ENCODE measurements at regions not wholly inside any gene's neighbourhood (a gene's known extent, or its start where the extent isn't known, plus 50 kb on each side); places are given as distances from the start of the nearest gene placed in this dataset.

GRCh38 chr5:93274291-93274690 is 306.7 kb downstream of the NR2F1-AS1 start:
- no peaks in the 10 kb centered on the region for H3K36me3 Mint-ChIP-seq (ENCODE audit: low read depth)
- H3K27ac Mint-ChIP-seq: no peak overlapping the region
- H3K4me1 Mint-ChIP-seq (ENCODE audit: low read depth): no peaks in the 10 kb centered on the region
- no peak overlapping the region for H3K4me3 Mint-ChIP-seq
- no peaks in the 10 kb centered on the region for H3K27me3 Mint-ChIP-seq
- H3K9me3 Mint-ChIP-seq: no peaks in the 10 kb centered on the region

GRCh38 chr5:93273176-93273575 is 307.8 kb downstream of the NR2F1-AS1 start:
- Mint-ChIP-seq H3K9me3 (peaks cover 4% of the 10 kb centered on the region), H3K4me1 (ENCODE audit: low read depth) (no peaks in the 10 kb centered on the region), H3K27me3 (no peaks in the 10 kb centered on the region), H3K36me3 (ENCODE audit: low read depth) (no peaks in the 10 kb centered on the region), H3K4me3 (no peak overlapping the region), H3K27ac (no peak overlapping the region)

- Mint-ChIP-seq H3K4me1 (ENCODE audit: low read depth) (no peaks in the 10 kb centered on the region), H3K9me3 (peaks cover 4% of the 10 kb centered on the region)
These were observed 308.9 kb downstream of the NR2F1-AS1 start for GRCh38 chr5:93272108-93272507.

GRCh38 chr5:93267736-93268135 is 313.3 kb downstream of the NR2F1-AS1 start:
- Mint-ChIP-seq H3K4me1 (ENCODE audit: low read depth) (no peaks in the 10 kb centered on the region), H3K27ac (no peak overlapping the region), H3K27me3 (no peaks in the 10 kb centered on the region), H3K4me3 (no peak overlapping the region), H3K9me3 (peaks cover 4% of the 10 kb centered on the region), H3K36me3 (ENCODE audit: low read depth) (no peaks in the 10 kb centered on the region)

More at GRCh38 chr5:93272108-93272507, 308.9 kb downstream of the NR2F1-AS1 start:
- no peak overlapping the region for H3K4me3 Mint-ChIP-seq
- no peaks in the 10 kb centered on the region for H3K36me3 Mint-ChIP-seq (ENCODE audit: low read depth)
- H3K27ac Mint-ChIP-seq: no peak overlapping the region
- H3K27me3 Mint-ChIP-seq: no peaks in the 10 kb centered on the region

GRCh38 chr5:93267276-93267675 is 313.7 kb downstream of the NR2F1-AS1 start:
- no peak overlapping the region for H3K4me3 Mint-ChIP-seq
- H3K27me3 Mint-ChIP-seq: no peaks in the 10 kb centered on the region
- H3K27ac Mint-ChIP-seq: no peak overlapping the region
- no peaks in the 10 kb centered on the region for H3K36me3 Mint-ChIP-seq (ENCODE audit: low read depth)
- no peaks in the 10 kb centered on the region for H3K4me1 Mint-ChIP-seq (ENCODE audit: low read depth)
- peaks cover 4% of the 10 kb centered on the region for H3K9me3 Mint-ChIP-seq

- peaks cover 4% of the 10 kb centered on the region for H3K9me3 Mint-ChIP-seq
- no peak overlapping the region for H3K27ac Mint-ChIP-seq
- no peaks in the 10 kb centered on the region for H3K4me1 Mint-ChIP-seq (ENCODE audit: low read depth)
- no peaks in the 10 kb centered on the region for H3K27me3 Mint-ChIP-seq
- no peak overlapping the region for H3K4me3 Mint-ChIP-seq
- no peaks in the 10 kb centered on the region for H3K36me3 Mint-ChIP-seq (ENCODE audit: low read depth)
These were observed 323.4 kb downstream of the NR2F1-AS1 start for GRCh38 chr5:93257616-93258015.

- Mint-ChIP-seq H3K4me3 (no peak overlapping the region), H3K9me3 (peaks cover 4% of the 10 kb centered on the region), H3K27ac (no peak overlapping the region), H3K36me3 (ENCODE audit: low read depth) (no peaks in the 10 kb centered on the region), H3K27me3 (no peaks in the 10 kb centered on the region), H3K4me1 (ENCODE audit: low read depth) (no peaks in the 10 kb centered on the region)
These were observed 325.2 kb downstream of the NR2F1-AS1 start for GRCh38 chr5:93255796-93256195.

- H3K9me3 Mint-ChIP-seq: no peaks in the 10 kb centered on the region
These were observed 328.9 kb downstream of the NR2F1-AS1 start for GRCh38 chr5:93252165-93252564.

GRCh38 chr5:93251347-93251746 is 329.7 kb downstream of the NR2F1-AS1 start:
- no peak overlapping the region for H3K27ac Mint-ChIP-seq
- no peaks in the 10 kb centered on the region for H3K27me3 Mint-ChIP-seq
- no peak overlapping the region for H3K4me3 Mint-ChIP-seq
- no peaks in the 10 kb centered on the region for H3K36me3 Mint-ChIP-seq (ENCODE audit: low read depth)
- H3K9me3 Mint-ChIP-seq: no peaks in the 10 kb centered on the region
- H3K4me1 Mint-ChIP-seq (ENCODE audit: low read depth): no peaks in the 10 kb centered on the region

More at GRCh38 chr5:93252165-93252564, 328.9 kb downstream of the NR2F1-AS1 start:
- no peak overlapping the region for H3K27ac Mint-ChIP-seq
- H3K4me1 Mint-ChIP-seq (ENCODE audit: low read depth): no peaks in the 10 kb centered on the region
- no peaks in the 10 kb centered on the region for H3K36me3 Mint-ChIP-seq (ENCODE audit: low read depth)
- H3K27me3 Mint-ChIP-seq: no peaks in the 10 kb centered on the region
- no peak overlapping the region for H3K4me3 Mint-ChIP-seq

- Mint-ChIP-seq H3K4me1 (ENCODE audit: low read depth) (no peaks in the 10 kb centered on the region), H3K27ac (no peak overlapping the region), H3K9me3 (no peaks in the 10 kb centered on the region), H3K4me3 (no peak overlapping the region), H3K27me3 (no peaks in the 10 kb centered on the region), H3K36me3 (ENCODE audit: low read depth) (no peaks in the 10 kb centered on the region)
These were observed 330.6 kb downstream of the NR2F1-AS1 start for GRCh38 chr5:93250424-93250823.

- no peak overlapping the region for H3K4me3 Mint-ChIP-seq
- H3K27ac Mint-ChIP-seq: no peak overlapping the region
- no peaks in the 10 kb centered on the region for H3K27me3 Mint-ChIP-seq
- no peaks in the 10 kb centered on the region for H3K9me3 Mint-ChIP-seq
- H3K36me3 Mint-ChIP-seq (ENCODE audit: low read depth): no peaks in the 10 kb centered on the region
- no peaks in the 10 kb centered on the region for H3K4me1 Mint-ChIP-seq (ENCODE audit: low read depth)
These were observed 331.2 kb downstream of the NR2F1-AS1 start for GRCh38 chr5:93249651-93250289.

GRCh38 chr5:93247105-93247504 is 333.9 kb downstream of the NR2F1-AS1 start:
- no peaks in the 10 kb centered on the region for H3K9me3 Mint-ChIP-seq
- no peaks in the 10 kb centered on the region for H3K36me3 Mint-ChIP-seq (ENCODE audit: low read depth)
- no peaks in the 10 kb centered on the region for H3K4me1 Mint-ChIP-seq (ENCODE audit: low read depth)
- no peak overlapping the region for H3K4me3 Mint-ChIP-seq
- H3K27ac Mint-ChIP-seq: no peak overlapping the region
- no peaks in the 10 kb centered on the region for H3K27me3 Mint-ChIP-seq

- Mint-ChIP-seq H3K36me3 (ENCODE audit: low read depth) (no peaks in the 10 kb centered on the region), H3K4me1 (ENCODE audit: low read depth) (no peaks in the 10 kb centered on the region), H3K27me3 (no peaks in the 10 kb centered on the region), H3K9me3 (no peaks in the 10 kb centered on the region), H3K4me3 (no peak overlapping the region), H3K27ac (no peak overlapping the region)
These were observed 334.7 kb downstream of the NR2F1-AS1 start for GRCh38 chr5:93246090-93246855.

GRCh38 chr5:93245226-93245625 is 335.8 kb downstream of the NR2F1-AS1 start:
- Mint-ChIP-seq H3K4me3 (no peak overlapping the region), H3K4me1 (ENCODE audit: low read depth) (no peaks in the 10 kb centered on the region), H3K36me3 (ENCODE audit: low read depth) (no peaks in the 10 kb centered on the region), H3K27me3 (no peaks in the 10 kb centered on the region), H3K9me3 (no peaks in the 10 kb centered on the region), H3K27ac (no peak overlapping the region)

- H3K9me3 Mint-ChIP-seq: peaks cover 6% of the 10 kb centered on the region
- no peaks in the 10 kb centered on the region for H3K4me1 Mint-ChIP-seq (ENCODE audit: low read depth)
- no peak overlapping the region for H3K4me3 Mint-ChIP-seq
- no peaks in the 10 kb centered on the region for H3K36me3 Mint-ChIP-seq (ENCODE audit: low read depth)
- no peak overlapping the region for H3K27ac Mint-ChIP-seq
- H3K27me3 Mint-ChIP-seq: no peaks in the 10 kb centered on the region
These were observed 337.5 kb downstream of the NR2F1-AS1 start for GRCh38 chr5:93243481-93243880.

Data from stimulated activated naive CD8-positive, alpha-beta T cell treated with anti-CD3 and anti-CD28 coated beads, Interleukin-15, Interleukin-2, amounts not matched to agents 100 ng/mL and 50 ng/mL, for 24 hours (primary cell).